ENCODE measurements at regions not wholly inside any gene's neighbourhood (a gene's known extent, or its start where the extent isn't known, plus 50 kb on each side); places are given as distances from the start of the nearest gene placed in this dataset.
"Not testable (repeated sequence)": the region's sequence is repeated elsewhere in the genome, so short reads cannot be mapped to it uniquely, and the experiment has no call there.

DNA sequence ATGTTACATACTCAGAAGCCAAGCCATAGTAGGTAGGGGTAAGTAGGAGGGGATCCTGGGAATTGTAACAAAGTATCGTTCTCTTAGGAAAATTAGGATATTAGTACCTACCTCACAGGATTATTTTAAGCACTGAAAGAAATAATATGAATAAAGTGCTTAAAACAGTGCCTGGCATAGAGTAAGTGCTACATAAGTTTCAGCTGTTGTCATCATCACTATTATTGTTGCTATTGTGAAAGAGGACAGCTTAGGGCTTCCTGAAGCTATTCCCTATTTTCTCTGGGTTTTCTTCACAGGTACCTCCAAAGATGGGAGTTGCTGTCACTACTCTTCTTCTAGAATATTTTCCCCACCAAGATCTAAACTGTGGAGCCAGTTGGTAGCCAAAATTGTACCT, 443.7 kb upstream of the FGF16 start:
- DNase-seq (ENCODE audit: low spot score) = no peak

GRCh38 chrX:77003956-77004355, 443.2 kb upstream of the FGF16 start:
- no peak for DNase-seq (ENCODE audit: low spot score)

DNA sequence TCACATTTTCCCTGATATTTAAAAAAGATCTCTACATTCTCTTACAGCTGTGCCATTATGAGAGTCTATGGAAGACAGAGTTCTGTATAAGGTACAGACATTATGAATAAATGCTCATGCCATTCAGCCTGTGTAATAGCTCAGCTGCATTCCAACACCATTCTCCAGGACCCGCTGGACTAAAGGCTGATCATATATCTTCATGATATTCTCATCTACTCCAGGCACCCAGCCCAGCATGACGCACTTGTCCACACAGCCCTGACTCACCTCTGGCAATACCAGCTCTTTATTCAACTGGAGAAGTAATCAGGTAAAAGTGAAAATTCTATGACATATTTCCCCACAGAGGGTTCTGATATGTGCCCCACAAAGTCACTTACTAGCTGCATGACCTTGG, 437.5 kb upstream of the FGF16 start:
- DNase-seq (ENCODE audit: low spot score) = no peak

DNA sequence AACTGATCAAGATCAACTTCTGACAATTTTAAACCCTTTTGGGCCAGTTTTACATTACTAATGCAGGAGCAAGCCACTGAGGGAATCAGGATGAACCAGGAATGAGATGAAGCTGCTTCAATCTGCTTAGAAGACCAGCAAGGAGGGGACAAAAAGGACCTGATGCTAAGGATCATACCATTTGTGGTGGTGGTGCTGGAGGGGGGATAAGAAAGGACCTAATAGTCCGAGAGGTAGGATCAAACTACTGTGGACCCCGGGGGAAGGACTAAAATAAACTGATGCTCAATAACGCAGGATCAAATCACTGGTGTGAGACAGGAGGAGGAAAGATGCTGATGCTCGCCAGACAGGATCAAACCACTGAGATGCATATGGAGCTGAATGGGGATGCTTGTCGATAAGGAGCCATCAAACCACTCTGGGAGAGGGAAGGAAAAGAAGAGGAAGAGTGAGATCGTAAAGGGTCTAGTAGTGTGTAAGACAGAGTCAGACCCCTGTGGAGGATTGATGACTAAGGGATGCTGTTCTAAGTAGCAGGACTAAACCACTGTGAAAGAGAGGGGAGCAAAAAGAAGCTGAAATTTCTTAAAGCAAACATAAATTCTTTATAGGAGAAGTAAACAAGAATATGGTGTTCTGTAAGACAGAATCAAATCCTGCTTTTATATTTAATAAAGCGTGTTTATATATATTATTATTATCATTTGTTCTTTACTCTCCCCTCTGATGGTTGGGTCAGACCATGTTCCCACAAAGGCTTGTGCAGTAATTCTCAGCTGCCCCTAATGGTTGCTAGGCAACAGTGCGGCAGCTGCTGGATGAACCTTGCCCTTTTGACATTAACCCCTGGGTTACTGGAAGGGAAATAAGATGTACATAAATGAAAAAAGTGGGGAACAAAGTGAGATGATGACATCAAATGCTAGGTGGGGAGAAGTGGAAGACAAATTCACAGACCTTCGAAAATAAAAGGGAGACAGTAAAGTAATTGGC, 432.5 kb upstream of the FGF16 start:
- peak; percentile 50 for DNase-seq (ENCODE audit: low spot score)

DNA sequence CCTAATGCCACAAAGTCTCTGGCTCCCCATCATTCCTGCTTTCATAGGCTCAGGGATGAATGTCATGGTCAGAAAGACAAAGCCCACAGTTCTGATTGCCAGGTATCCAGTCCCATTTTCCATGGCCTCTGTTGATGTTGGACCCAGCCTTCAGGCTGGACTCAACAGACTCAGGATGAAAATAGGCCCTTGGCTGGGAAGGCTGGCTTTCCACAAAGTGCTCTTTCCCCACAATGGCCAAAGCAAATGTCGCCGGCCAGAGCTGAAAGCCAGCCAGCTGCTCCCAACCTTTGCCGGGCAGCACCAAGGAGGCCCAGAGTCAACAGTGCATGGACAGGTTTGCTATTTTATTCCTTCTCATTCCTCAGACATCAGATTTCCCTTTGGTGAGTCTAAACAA, 430.1 kb upstream of the FGF16 start:
- no peak for DNase-seq (ENCODE audit: low spot score)

DNA sequence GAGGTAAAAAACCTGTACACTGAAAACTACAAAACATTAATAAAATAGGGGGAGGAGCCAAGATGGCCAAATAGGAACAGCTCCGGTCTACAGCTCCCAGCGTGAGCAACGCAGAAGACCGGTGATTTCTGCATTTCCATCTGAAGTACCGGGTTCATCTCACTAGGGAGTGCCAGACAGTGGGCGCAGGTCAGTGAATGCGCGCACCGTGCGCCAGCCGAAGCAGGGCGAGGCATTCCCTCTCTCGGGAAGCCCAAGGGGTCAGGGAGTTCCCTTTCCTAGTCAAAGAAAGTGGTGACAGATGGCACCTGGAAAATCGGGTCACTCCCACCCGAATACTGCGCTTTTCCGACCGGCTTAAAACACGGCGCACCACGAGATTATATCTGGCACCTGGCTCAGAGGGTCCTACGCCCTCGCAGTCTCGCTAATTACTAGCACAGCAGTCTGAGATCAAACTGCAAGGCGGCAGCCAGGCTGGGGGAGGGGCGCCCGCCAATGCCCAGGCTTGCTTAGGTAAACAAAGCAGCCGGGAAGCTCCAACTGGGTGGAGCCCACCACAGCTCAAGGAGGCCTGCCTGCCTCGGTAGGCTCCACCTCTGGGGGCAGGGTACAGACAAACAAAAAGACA, 400.9 kb upstream of the FGF16 start:
- peak; percentile 2 for DNase-seq (ENCODE audit: low spot score)

GRCh38 chrX:77060572-77060971, 386.6 kb upstream of the FGF16 start:
- DNase-seq (ENCODE audit: low spot score) = no peak

DNA sequence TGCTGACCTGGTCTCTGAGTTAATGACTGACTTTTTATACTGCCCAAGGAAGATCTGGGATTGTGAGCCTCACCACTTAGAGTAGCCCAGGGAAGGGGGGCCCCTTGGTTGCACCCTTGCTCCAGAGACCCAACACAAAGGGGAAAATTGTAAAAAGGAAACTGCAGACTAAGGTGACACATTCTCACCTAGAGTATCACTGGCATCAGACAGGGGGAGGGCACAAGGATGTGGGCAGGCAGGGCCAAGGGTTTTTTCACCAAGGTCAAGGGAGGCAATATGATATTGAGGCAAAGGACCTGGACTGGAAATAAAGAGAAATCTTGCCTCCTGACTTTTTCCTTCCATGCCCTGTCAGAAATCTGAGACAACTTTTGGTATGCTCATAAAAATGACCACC, 386.2 kb upstream of the FGF16 start:
- DNase-seq (ENCODE audit: low spot score) = no peak

GRCh38 chrX:77061545-77061944, 385.6 kb upstream of the FGF16 start:
- no peak for DNase-seq (ENCODE audit: low spot score)

DNA sequence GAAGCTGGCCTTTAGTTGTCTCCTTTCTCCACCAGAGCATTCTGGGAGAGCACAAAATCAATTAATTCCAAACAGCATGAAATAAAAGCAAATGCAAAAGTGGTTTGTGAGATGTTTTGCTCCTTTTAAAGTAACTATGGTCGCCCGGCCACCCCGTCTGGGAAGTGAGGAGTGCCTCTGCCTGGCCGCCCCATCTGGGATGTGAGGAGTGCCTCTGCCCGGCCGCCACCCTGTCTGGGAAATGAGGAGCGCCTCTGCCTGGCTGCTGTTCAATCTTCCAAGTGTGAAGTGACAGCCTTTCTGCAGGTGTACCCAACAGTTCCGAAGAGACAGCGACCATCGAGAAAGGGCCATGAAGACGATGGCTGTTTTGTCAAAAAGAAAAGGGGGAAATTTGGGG, 381.3 kb upstream of the FGF16 start:
- no peak for DNase-seq (ENCODE audit: low spot score)

DNA sequence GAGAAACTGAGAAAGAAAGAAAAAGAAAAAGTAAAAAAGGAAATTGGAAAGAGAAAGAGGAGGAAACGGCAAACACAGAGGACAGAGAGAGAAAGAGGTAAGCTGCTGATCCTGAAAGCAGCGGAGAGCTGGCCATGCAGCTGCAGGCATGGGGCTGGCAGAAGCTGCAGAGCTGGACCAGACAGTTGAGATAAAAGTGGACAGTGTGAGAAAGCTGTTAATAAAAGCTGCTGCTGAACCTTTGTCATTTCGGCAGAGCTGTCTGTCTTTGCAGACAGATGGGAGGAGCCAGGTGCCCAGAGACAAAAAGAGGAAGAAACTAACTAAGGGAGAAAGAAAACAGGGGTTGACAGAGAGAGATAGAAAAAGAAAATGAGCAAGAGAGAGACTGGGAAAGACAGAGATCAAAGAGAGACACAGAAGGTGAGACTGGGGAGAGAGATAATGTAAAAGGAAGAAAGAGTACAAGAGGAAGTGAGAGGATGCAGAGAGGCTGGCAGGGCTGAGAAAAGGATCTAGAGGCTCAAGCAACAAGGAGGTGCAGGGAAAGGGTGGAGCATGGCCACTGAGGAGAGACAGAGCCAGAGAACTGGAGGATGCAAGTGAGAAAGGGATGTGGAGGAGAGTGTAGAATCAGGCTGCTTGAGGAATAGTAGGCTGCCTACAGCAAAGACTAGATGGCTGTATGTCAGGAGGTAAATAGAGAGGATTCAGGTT, 376.8 kb upstream of the FGF16 start:
- DNase-seq (ENCODE audit: low spot score) = no peak

DNA sequence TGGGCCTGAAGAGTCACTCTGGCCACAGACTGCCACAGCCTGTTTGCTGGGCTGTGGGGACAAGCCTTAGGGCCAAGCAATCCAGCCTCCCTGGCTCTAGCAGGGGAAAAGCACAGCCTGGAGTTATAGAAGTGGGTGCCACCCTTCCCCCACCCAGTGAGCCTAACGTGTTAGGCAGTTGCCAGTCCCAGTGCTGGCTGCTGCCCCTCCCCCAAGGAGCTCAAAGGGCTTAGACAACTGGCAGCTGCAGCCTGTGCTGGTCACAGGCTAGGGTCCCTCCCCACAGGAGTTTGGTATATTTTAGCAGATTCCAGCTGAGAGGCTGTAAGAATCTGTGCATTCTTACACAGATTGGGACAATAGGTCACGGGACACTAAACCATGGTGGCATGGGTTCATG, 370.3 kb upstream of the FGF16 start:
- DNase-seq (ENCODE audit: low spot score) = no peak

DNA sequence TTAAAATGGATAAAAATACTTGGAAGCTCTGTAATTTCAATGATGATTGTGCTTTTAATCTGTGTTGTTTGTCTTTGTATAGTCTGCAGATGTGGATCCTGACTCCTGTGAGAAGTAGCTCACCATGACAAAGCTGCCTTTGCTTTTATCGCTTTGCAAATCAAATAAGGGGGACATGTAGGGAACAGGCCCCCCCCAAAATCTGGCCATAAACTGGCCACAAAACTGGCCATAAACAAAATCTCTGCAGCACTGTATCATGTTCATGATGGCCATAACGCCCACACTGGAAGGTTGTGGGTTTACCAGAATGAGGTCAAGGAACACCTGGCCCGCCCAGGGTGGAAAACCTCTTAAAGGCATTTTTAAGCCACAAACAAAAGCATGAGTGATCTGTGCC, 366.0 kb upstream of the FGF16 start:
- not testable (repeated sequence) for DNase-seq (ENCODE audit: low spot score)

DNA sequence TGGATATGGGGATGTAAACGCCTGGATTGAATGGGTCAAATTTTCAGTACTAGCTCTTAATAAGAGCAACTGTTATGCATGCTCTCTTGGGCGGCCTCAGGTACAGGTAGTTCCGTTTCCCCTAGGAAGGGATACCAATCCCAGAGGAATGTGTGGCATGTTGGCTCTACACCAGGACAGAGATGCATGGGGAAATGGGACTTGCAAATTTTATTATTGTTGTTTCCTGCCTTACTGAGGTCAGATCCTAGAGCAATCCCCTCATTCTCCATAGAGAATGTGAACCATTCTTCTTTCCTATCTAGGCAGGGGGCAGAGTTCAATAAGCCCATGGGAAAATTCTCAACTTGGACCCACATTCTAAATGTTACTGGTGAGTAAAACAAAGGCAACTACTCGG, 361.8 kb upstream of the FGF16 start:
- DNase-seq (ENCODE audit: low spot score) = no peak

DNA sequence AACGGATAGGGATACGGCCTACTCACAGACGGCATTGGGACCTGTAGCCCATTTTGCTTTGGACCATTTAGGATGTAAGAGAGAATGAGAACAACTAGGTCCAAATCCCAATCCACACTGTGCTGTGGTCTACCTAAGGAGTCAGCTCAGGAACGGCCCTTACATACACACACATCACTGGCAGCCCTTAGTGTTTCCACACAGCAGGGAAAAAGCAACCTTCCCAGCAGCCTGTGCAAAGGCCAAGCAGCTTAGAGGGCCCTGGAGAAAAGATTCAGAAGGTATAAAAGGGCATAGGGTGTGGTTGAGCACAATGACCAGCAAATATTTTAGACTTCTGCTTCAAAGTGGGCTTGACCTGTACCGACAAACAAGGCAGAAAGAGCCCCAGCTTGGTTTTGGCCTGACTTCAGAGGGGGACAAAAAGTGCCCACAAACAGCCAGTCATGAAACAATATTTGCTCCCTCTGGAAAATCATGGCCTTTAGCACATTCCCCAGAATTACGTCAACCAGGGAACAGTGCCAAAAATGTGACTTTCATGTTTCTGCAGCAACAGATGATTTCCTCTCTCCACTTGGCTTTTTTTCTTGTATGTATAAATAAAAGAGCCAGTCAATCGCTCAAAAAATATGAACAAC, 359.5 kb upstream of the FGF16 start:
- DNase-seq (ENCODE audit: low spot score) = no peak

DNA sequence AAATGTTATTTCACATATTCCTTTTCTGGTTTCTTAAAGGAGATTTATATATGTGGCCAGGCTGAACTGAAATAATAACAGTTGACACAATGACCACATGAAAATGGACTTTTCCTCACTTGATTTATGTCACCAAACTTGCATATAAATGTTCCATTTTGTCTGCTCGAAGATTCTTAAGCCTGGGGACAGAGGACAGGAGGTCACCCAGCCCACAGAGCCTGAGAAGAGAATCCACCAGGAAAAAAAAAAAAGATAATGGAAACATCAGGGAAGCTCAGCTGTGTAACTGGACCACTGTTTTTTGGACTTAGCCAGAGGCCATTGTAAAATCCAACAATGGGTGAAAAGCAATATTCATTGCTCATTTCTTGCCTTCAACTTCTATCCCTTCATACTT, 359.0 kb upstream of the FGF16 start:
- DNase-seq (ENCODE audit: low spot score) = no peak

DNA sequence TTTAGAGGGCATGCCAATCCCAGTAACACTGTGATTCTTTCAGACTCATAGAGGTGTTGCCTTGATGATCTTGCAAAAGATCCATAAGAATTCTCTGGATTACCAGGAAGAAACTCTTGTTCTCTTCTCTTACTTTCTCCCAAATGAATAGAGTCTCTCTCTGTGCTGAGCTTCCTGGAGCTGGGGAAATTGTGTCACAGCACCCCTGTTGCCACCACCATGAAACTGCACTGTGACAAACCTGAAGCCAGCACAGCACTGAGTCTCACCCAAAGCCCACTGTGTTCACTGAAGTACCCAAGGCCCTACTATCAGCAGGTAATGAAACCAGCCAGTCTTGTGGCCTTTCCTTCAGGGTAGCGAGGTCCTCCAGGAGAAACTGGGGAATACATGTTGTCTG, 332.7 kb upstream of the FGF16 start:
- no peak for DNase-seq (ENCODE audit: low spot score)

DNA sequence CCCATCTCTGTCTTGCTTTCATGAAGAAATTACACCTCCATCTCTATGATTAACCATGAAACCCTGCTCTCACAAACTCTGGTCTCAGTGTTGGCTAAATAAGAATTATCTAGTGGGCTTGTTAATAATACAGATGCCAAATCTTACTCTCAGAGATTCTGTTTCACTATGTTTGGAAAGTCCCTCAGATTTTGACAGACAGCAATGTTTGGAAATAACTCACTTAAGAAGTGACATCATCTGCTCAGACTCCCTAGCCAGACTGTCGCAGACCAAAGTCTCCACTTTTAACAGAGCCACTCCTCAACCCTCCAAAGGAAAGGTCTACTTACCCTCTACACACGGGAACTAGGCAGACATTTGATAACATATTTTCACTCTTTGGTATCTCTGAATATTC, 328.5 kb upstream of the FGF16 start:
- no peak for DNase-seq (ENCODE audit: low spot score)

- no peak for DNase-seq (ENCODE audit: low spot score)
Measured at GRCh38 chrX:77119706-77120105, 327.5 kb upstream of the FGF16 start.

GRCh38 chrX:77123917-77124316, 323.3 kb upstream of the FGF16 start:
- not testable (repeated sequence) for DNase-seq (ENCODE audit: low spot score)

- DNase-seq (ENCODE audit: low spot score) = not testable (repeated sequence)
Measured at GRCh38 chrX:77127571-77127970, 319.6 kb upstream of the FGF16 start.

GRCh38 chrX:77143907-77144306, 303.3 kb upstream of the FGF16 start:
- no peak for DNase-seq (ENCODE audit: low spot score)
